ENCODE measurements at regions not wholly inside any gene's neighbourhood (a gene's known extent, or its start where the extent isn't known, plus 50 kb on each side); places are given as distances from the start of the nearest gene placed in this dataset.

DNA sequence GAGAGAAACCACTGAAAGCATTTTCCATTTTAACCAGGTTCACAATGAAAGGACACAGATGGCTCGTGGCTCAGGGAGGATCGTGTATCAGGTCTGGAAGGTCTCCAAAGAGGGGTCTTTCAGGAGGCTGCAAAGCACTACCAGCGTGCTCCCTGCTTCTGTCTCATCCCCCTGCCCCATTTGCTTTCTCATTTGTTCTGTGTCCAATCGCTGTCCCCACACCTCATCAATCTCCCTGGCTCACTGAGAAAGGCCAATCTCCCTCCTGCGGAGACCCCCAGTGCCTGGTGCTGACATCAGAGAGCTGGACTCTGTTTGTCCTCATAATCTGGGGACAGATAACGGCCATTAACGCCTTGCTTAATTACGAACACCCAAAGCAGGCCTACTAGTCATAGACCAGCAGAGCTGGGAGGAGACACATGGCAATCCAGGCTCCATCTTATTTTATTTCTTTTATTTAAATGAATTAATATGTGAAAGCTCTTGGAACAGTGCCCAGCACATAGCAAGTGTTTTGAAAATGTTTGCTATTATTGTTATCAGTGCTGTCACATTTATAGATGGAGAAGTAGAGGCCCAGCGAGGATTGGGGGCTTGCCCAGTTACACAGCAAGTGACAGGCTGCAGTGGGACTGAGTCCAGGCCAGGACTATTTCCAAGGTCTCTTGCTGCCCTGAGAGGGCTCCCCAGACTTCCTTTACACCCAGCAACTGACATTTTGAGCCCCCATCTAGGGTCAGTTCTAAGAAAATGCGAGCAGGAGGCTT lies 341.0 kb upstream of the USP24 start:
- no peak for DNase-seq

- DNase-seq = no peak
Observed at GRCh38 chr1:55554611-55555010, 339.4 kb upstream of the USP24 start.

- no peak for DNase-seq
Observed at GRCh38 chr1:55552636-55553035, 337.5 kb upstream of the USP24 start.

DNA sequence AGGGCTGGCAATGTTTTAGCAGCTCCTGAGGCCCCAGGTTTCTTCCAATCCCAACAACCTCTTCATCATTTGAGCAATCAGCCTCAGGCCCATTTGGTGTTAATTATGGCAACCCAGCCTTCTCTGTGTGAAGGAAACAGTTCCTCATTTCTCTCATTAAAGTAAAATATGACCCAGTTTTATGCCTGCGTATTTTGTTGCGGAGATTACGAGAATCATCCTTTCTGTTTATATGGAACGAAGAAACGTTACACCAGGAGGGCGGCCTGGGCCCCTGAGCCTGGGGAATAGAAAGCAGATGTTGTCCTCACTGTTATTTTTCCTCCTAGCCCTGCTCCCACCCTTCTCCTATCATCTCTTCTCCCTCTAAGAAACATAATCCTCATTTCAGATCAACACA lies 332.2 kb upstream of the USP24 start:
- DNase-seq = peak; percentile 25

GRCh38 chr1:55546553-55546952 lies 331.4 kb upstream of the USP24 start:
- no peak for DNase-seq

DNA sequence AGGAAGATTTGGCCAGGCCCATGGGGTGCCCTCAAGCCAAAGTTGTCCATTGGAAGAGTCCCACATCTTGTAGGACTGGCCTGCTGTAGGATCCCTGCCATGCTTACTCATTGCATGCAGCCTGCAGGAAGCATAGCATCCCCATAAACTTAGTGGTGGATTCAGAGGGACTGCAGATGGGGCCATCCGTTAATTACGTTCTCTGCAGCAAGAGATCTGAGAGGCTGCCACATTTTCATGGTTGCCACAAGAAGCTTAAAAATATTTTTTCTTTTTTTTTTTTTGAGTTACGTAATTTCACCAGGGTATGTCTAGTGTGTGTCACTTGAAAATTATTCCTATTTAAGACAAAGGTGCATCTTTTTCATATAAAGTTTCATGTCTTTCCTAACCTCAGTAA lies 329.7 kb upstream of the USP24 start:
- peak; percentile 33 for DNase-seq

DNA sequence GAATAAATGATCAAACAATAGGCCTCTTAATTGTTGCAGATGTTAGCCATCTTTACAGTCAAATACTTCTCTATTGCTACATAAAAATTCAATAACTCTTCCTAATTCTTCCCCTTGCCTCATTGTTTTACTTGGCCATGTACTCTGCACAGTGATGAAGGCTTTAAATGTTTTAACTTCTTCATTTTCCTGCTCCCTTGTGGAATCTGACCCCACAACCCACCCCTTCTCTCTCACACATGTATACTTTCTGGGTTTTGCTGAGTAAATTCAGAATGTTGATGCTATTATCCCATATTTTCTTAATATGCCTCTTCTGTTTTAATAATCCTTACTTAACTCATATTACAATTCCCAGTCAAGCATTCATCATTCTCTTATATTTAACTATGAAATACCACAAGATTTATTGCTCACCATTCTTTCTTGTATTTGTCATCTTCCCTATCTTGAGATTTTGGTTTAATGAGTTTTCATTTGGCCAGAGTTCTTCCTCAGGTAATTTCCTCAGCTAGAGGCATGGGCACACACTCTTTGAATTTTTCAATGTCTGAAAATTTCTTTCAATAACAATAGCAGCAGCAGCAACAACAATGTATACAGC lies 327.8 kb upstream of the USP24 start:
- DNase-seq = peak; percentile 97

DNA sequence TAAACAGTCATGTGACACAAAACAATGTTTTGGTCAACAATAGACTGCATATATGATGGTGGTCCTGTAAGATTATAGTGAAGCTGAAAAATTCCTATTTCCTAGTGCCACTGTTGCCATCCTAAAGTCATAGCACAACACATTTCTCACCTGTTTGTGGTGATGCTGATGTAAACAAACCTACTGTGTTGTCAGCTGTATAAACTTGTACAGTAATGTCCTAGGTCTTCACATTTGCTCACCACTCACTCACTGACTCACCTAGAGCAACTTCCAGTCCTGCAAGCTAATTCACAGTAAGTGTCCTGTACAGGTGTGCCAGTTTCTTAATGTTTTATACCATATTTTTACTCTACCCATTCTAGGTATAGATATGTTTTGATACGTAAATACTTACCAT lies 326.1 kb upstream of the USP24 start:
- no peak for DNase-seq

DNA sequence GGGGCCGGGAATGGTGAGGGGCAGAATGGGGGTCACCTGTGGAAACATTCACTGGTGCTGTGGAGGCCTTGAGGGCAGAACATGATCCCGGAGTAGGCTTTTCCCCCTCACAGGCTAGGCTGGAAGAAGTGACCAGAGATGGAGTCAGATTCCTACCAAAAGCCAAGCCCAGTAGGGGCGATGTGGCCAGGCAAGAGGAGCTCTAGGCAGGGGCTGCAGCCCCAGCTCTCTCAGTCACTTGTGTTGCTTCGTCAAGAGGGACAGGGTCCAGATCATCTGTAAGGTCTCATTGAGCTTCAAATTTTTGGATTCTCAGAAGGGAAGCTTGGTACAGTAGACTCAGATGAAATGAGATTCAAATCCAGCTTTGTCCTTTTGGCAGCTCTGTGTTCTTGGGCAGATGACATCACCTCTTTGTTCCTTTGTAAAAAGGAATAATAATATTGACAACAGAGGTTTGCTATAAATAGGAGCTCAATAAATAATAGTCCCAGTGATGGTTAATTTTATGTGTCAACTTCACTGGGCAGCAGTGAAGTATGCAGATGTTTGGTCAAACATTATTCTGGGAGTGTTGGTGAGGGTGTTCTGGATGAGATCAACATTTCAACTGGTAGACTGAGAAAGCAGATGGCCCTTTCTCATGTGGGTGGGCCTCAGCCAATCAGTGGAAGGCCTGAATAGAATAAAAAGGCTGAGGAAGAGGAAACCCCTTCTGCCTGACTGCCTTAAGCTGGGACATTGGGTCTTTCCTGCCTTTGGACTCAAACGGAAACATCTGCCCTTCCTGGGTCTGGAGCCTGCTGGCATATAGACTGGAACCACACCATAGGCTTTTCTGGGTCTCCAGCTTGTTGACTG lies 324.7 kb upstream of the USP24 start:
- DNase-seq = no peak

GRCh38 chr1:55538428-55538827 lies 323.3 kb upstream of the USP24 start:
- DNase-seq = no peak

- DNase-seq = no peak
Observed at GRCh38 chr1:55536545-55536865, 321.3 kb upstream of the USP24 start.

DNA sequence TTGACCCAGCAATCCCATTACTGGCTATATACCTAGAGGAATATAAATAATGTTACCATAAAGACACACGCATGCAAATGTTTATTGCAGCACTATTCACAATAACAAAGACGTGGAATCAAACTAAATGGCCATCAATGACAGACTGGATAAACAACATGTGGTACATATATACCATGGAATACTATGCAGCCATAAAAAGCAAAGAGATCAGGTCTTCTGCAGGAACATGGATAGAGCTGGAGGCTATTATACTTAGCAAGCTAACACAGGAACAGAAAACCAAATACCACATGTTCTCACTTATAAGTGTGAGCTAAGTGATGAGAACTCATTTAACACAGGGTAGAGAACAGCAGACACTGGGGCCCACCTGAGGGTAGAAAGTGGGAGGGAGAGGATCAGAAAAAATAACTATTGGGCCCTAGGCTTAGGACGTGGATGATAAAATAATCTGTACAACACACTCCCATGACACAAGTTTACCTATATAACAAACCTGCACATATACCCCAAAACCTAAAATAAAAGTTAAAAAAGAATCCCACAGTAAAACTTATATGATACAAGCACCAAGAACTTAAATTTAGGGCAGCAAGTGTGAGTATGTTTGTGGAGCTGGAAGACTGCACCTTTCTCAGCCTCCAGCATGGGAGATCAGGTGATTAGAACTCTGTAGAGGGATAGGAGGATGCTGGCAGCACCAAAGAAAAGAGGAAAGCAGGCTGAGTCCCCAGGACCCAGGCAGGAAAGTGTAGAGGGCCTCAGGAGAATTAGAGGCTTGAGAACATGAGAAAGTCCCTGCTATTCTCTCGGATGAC lies 320.8 kb upstream of the USP24 start:
- DNase-seq = no peak

DNA sequence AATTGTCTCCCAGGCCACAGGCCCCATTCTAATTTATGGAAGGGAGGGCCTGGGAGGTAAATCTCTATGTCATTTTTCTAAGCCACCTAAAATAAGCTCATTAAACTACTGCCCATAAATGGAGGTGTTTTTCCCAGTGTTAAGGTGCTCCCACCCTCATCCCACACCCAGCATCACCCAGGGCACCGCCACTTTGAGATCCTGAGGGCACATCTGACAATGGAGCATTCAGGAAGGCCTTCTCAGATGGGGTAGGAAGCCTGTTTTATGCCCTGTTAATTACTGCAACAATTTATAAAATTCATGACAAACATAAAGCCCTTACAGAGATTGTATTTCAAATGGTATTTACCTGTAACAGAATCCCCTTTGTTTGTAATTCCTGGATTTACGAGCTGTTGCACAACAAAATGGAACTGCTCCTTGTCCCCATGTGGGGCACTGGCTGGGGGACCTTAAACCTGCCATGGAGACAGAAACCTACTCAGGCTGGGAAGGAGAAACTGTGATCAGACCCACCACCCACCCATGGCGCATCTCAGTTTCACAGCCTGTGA lies 319.5 kb upstream of the USP24 start:
- no peak for DNase-seq

- no peak for DNase-seq
Observed at GRCh38 chr1:55531644-55532043, 316.5 kb upstream of the USP24 start.

DNA sequence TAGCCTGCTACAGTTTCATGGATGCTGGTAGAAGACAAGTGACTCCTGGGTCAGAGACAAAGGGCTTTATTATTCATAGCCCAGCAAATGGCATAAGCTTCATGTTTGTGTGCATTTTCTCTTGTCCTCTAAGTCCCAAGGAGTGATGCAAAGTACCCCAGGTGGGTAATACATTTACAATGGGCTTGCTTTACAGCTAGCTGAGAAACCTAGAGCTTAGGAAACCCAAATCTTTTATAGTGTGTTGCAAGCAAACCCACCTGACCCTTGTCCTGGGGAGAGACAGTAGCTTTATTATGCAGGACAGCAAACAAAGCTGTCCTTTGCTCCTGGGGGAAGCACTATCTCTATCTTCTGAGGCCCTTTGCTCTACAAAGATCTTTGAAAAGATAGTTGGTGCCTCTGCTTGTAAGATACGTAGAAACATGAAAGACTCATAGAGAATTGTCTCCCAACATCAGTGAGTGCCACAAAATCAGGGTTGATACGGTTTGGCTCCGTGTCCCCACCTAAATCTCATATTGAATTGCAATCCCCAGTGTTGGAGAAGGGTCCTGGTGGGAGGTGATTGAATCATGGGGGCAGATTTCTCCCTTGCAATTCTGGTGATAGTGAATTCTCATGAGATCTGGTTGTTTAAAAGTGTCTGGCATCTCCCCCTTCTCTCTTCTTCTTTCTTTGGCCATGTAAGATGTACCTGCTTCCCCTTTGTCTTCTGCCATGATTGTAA lies 315.8 kb upstream of the USP24 start:
- DNase-seq = no peak

- DNase-seq = no peak
Observed at GRCh38 chr1:55529017-55529416, 313.9 kb upstream of the USP24 start.

- no peak for DNase-seq
Observed at GRCh38 chr1:55527831-55528230, 312.7 kb upstream of the USP24 start.

GRCh38 chr1:55526716-55527115 lies 311.6 kb upstream of the USP24 start:
- no peak for DNase-seq

- DNase-seq = no peak
Observed at GRCh38 chr1:55524006-55524405, 308.8 kb upstream of the USP24 start.

DNA sequence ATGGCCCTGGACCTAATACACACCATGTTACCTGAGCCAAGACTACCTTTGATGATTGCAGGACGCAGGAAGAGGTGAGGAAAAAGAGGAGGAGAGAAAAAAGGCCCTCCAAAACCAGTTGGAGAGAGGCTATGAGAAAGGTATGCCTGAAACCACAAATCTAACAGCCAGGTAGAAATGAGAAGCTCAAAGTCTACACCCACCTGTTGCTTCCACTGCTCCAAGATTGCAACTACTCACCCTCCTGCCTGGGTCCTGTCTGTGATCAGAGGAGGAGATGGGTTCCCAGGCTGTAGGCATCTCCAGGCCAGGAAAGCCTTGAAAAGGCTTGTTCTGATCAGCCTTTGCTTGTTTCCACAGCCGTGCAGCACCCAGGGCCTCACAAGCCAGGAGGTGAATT lies 307.8 kb upstream of the USP24 start:
- no peak for DNase-seq

DNA sequence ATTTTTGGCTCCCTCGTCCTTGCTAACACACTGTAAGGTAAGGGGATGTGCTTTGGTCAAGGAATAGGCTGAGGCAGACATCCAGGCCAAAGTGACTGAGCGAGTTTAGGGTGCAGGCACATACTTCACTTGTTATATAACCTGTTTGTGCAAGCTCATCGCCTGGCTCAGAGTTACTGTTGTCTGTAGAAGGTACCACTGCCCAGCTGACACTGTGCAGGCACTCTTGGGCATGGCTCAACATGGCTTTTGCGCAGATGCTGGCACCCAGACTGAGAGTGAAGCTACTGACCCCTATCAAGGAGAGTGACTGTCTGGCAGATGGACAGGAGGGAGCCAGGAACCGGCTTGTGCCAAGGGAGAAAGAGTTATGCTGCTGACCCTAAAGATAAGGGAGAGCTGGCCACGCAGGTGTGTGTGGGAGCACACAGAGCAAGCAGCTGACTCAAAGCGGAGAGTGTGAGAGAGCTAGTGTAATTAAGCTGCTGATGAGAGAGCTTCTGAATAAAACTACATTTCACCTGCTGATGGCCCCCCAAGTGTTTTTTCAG lies 307.3 kb upstream of the USP24 start:
- DNase-seq = no peak

DNA sequence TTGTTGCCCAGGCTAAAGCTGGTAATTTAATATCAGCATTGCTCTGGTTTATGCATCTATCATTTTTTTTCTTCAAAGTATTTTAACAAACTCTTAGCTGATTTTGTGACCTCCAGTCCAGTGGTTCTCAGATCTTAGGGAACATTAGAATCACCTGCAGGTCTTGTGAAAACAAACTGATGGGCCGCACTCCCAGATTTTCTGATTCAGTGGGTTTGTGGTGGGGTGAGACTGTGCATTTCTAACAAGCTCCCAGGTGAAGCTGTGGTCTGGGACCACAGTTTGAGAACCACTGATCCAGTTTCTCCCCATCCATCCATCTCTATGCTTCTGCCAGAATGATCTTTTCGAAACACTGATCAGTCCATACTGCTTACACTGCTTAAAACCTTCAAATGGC lies 305.7 kb upstream of the USP24 start:
- DNase-seq = no peak

Measured in fibroblast of skin of scalp (primary cell).